ENCODE measurements at regions not wholly inside any gene's neighbourhood (a gene's known extent, or its start where the extent isn't known, plus 50 kb on each side); places are given as distances from the start of the nearest gene placed in this dataset.

DNA sequence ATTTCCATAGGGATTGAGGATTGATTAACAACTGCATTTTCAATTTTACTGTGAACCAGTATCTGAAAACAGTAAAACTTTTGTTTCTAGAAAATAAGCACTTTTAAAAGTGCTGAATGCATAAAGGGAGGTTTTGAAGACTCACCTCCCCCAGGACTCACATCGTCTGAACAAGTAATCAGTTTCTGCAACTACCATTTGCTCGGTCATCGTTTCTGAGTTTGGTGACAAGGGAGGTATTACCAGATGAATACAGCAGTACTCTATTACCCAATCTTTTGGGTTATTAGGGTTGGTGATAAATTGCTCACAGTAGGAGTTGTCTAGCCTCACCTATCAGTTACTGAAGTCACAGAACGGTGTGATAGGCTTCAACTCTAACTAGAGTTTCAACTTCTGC, 234.5 kb upstream of the FN1 start:
- Histone ChIP-seq H3K9ac (ENCODE audit: control insufficient read depth, insufficient read depth, low read length) (no peak overlapping the region), H3K4me2 (ENCODE audit: control insufficient read depth, insufficient read depth) (no peak overlapping the region), H3K9me3 (replicated peaks; ENCODE audit: control insufficient read depth, insufficient read depth, low read length) (no peaks in the 10 kb centered on the region), H3K36me3 (ENCODE audit: control insufficient read depth in 2 of 2, insufficient read depth in 2 of 2, low read length in 1 of 2) (no peaks in the 10 kb centered on the region), H2AFZ (ENCODE audit: control insufficient read depth, low read depth, low read length) (no peak overlapping the region), H3K4me1 (ENCODE audit: control insufficient read depth, insufficient read depth, low read length) (no peaks in the 10 kb centered on the region), H3K79me2 (ENCODE audit: control insufficient read depth, insufficient read depth, low read length) (no peaks in the 10 kb centered on the region), H3K4me3 (no peak overlapping the region), H3K27ac (ENCODE audit: control insufficient read depth, insufficient read depth) (no peak overlapping the region), H3K27me3 (replicated peaks in 1 of 2; ENCODE audit: control insufficient read depth in 2 of 2, insufficient read depth in 2 of 2, low read length in 1 of 2) (no peaks in the 10 kb centered on the region), H4K20me1 (ENCODE audit: control insufficient read depth, insufficient read depth) (no peaks in the 10 kb centered on the region)
- FAIRE-seq (no peak), ATAC-seq (no peak), DNase-seq (ENCODE audit: low read depth, low spot score) (no peak)
- 45% methylated on average over 4 of the region's 4 CpGs for WGBS (ENCODE audit: insufficient coverage, insufficient replicate concordance, low lambda C conversion rate, missing lambda C conversion rate)
- ChIA-PET SMC1A (ENCODE audit: uncharacterized antibody, unreplicated experiment) (interaction anchor here (0.6 to 2.6 kb wide), 11 partner anchors 9 to 248 kb away, joined by 3 to 19 read pairs (median 4); no protein-coding TSS in a partner anchor), RAD21 (ENCODE audit: unreplicated experiment) (interaction anchor here (1.0 to 1.8 kb wide), 6 partner anchors 11 to 248 kb away, joined by 3 to 6 read pairs (median 3); no protein-coding TSS in a partner anchor), POLR2A (no interaction called here), CTCF (interaction anchor here (0.8 to 1.2 kb wide), 3 partner anchors 39 to 169 kb away, joined by 3 read pairs; no protein-coding TSS in a partner anchor)
- TF ChIP-seq FOXM1 (IDR thresholded peaks at IDR 0.05; ENCODE audit: low read depth, low read length) (no peak), ZZZ3 (IDR thresholded peaks at IDR 0.05; ENCODE audit: control insufficient read depth, insufficient read length, low read depth) (no peak)
- in situ Hi-C loops (cut with MboI) = no loop called here
- intact Hi-C loops (cut with micrococcal nuclease; ENCODE audit: unreplicated experiment) = no loop called here
- BruUV-seq (replicated peaks) = no TSS peak

DNA sequence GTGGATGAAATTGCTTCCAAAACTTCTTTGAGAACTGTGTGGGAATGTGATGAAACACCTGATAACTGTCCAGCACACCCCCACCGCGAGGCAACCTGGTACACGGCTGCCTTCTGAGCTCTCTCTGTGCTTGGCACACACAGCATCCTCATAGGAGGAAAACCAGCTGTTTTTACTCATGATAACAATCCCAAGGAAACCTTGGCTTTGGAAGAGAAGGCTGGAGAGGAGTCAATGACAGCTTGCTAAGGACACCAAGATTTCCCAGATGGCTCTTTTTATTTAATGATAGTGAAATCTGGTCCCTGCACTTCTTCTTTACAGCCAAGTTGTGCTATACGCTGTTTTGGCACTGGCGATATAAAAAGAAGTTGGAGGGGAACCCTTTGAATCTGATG, 232.5 kb upstream of the FN1 start:
- no peak overlapping the region for H3K4me3 ChIP-seq
- no TSS peak for BruUV-seq (replicated peaks)
- no peak overlapping the region for H3K4me2 ChIP-seq (ENCODE audit: control insufficient read depth, insufficient read depth)
- no peaks in the 10 kb centered on the region for H3K36me3 ChIP-seq (ENCODE audit: control insufficient read depth in 2 of 2, insufficient read depth in 2 of 2, low read length in 1 of 2)
- no peak overlapping the region for H3K9ac ChIP-seq (ENCODE audit: control insufficient read depth, insufficient read depth, low read length)
- no peaks in the 10 kb centered on the region for H4K20me1 ChIP-seq (ENCODE audit: control insufficient read depth, insufficient read depth)
- 58% methylated on average over 5 of the region's 5 CpGs for WGBS (ENCODE audit: insufficient coverage, insufficient replicate concordance, low lambda C conversion rate, missing lambda C conversion rate)
- SMC1A ChIA-PET (ENCODE audit: uncharacterized antibody, unreplicated experiment) = interaction anchor here (0.6 to 2.5 kb wide), 5 partner anchors 8 to 222 kb away, joined by 3 to 11 read pairs (median 3); no protein-coding TSS in a partner anchor
- RAD21 ChIA-PET (ENCODE audit: unreplicated experiment) = interaction anchor here (1.1 kb wide), 1 partner anchor 50 kb away, joined by 3 read pairs; no protein-coding TSS in a partner anchor
- POLR2A ChIA-PET = no interaction called here
- H3K27me3 ChIP-seq (replicated peaks in 1 of 2; ENCODE audit: control insufficient read depth in 2 of 2, insufficient read depth in 2 of 2, low read length in 1 of 2) = no peaks in the 10 kb centered on the region
- CTCF ChIA-PET = interaction anchor here (1.2 to 1.3 kb wide), 2 partner anchors 8 to 79 kb away, joined by 3 read pairs; no protein-coding TSS in a partner anchor
- H3K9me3 ChIP-seq (replicated peaks; ENCODE audit: control insufficient read depth, insufficient read depth, low read length) = no peaks in the 10 kb centered on the region
- H3K79me2 ChIP-seq (ENCODE audit: control insufficient read depth, insufficient read depth, low read length) = no peaks in the 10 kb centered on the region
- FAIRE-seq (no peak), DNase-seq (ENCODE audit: low read depth, low spot score) (no peak), ATAC-seq (no peak)
- intact Hi-C loops (cut with micrococcal nuclease; ENCODE audit: unreplicated experiment) = loop anchor here (5.0 to 10.0 kb wide), 2 partner anchors 144 to 214 kb away; no protein-coding TSS in a partner anchor
- H2AFZ ChIP-seq (ENCODE audit: control insufficient read depth, low read depth, low read length) = no peak overlapping the region
- in situ Hi-C loops (cut with MboI) = no loop called here
- no peaks in the 10 kb centered on the region for H3K4me1 ChIP-seq (ENCODE audit: control insufficient read depth, insufficient read depth, low read length)
- no peak overlapping the region for H3K27ac ChIP-seq (ENCODE audit: control insufficient read depth, insufficient read depth)
- TF ChIP-seq HCFC1 (IDR thresholded peaks at IDR 0.05; ENCODE audit: low read length) (no peak), KLF5 (IDR thresholded peaks at IDR 0.05; ENCODE audit: partially characterized antibody) (no peak)
- TF ChIP-seq, protein P1, sequence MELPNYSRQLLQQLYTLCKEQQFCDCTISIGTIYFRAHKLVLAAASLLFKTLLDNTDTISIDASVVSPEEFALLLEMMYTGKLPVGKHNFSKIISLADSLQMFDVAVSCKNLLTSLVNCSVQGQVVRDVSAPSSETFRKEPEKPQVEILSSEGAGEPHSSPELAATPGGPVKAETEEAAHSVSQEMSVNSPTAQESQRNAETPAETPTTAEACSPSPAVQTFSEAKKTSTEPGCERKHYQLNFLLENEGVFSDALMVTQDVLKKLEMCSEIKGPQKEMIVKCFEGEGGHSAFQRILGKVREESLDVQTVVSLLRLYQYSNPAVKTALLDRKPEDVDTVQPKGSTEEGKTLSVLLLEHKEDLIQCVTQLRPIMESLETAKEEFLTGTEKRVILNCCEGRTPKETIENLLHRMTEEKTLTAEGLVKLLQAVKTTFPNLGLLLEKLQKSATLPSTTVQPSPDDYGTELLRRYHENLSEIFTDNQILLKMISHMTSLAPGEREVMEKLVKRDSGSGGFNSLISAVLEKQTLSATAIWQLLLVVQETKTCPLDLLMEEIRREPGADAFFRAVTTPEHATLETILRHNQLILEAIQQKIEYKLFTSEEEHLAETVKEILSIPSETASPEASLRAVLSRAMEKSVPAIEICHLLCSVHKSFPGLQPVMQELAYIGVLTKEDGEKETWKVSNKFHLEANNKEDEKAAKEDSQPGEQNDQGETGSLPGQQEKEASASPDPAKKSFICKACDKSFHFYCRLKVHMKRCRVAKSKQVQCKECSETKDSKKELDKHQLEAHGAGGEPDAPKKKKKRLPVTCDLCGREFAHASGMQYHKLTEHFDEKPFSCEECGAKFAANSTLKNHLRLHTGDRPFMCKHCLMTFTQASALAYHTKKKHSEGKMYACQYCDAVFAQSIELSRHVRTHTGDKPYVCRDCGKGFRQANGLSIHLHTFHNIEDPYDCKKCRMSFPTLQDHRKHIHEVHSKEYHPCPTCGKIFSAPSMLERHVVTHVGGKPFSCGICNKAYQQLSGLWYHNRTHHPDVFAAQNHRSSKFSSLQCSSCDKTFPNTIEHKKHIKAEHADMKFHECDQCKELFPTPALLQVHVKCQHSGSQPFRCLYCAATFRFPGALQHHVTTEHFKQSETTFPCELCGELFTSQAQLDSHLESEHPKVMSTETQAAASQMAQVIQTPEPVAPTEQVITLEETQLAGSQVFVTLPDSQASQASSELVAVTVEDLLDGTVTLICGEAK (IDR thresholded peaks at IDR 0.05; ENCODE audit: borderline replicate concordance) = no peak
- TF ChIP-seq, protein P2, sequence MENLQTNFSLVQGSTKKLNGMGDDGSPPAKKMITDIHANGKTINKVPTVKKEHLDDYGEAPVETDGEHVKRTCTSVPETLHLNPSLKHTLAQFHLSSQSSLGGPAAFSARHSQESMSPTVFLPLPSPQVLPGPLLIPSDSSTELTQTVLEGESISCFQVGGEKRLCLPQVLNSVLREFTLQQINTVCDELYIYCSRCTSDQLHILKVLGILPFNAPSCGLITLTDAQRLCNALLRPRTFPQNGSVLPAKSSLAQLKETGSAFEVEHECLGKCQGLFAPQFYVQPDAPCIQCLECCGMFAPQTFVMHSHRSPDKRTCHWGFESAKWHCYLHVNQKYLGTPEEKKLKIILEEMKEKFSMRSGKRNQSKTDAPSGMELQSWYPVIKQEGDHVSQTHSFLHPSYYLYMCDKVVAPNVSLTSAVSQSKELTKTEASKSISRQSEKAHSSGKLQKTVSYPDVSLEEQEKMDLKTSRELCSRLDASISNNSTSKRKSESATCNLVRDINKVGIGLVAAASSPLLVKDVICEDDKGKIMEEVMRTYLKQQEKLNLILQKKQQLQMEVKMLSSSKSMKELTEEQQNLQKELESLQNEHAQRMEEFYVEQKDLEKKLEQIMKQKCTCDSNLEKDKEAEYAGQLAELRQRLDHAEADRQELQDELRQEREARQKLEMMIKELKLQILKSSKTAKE (IDR thresholded peaks at IDR 0.05; ENCODE audit: low read depth, poor library complexity, severe bottlenecking) = no peak
- TF ChIP-seq, protein P3, sequence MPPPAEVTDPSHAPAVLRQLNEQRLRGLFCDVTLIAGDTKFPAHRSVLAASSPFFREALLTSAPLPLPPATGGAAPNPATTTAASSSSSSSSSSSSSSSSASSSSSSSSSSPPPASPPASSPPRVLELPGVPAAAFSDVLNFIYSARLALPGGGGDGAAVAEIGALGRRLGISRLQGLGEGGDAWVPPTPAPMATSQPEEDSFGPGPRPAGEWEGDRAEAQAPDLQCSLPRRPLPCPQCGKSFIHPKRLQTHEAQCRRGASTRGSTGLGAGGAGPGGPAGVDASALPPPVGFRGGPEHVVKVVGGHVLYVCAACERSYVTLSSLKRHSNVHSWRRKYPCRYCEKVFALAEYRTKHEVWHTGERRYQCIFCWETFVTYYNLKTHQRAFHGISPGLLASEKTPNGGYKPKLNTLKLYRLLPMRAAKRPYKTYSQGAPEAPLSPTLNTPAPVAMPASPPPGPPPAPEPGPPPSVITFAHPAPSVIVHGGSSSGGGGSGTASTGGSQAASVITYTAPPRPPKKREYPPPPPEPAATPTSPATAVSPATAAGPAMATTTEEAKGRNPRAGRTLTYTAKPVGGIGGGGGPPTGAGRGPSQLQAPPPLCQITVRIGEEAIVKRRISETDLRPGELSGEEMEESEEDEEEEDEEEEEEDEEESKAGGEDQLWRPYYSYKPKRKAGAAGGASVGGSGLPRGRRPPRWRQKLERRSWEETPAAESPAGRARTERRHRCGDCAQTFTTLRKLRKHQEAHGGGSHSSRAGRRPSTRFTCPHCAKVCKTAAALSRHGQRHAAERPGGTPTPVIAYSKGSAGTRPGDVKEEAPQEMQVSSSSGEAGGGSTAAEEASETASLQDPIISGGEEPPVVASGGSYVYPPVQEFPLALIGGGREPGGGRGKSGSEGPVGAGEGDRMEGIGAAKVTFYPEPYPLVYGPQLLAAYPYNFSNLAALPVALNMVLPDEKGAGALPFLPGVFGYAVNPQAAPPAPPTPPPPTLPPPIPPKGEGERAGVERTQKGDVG (CRISPR knock-in tag; IDR thresholded peaks at IDR 0.05) = no peak
